Activated T-cell treated with anti-CD3 and anti-CD28 coated beads for 4 hours (primary cell): ENCODE measurements at regions not wholly inside any gene's neighbourhood (a gene's known extent, or its start where the extent isn't known, plus 50 kb on each side); places are given as distances from the start of the nearest gene placed in this dataset.
"Not testable (repeated sequence)": the region's sequence is repeated elsewhere in the genome, so short reads cannot be mapped to it uniquely, and the experiment has no call there.

Experiments used
- DNase-seq: peaks from one replicate; pipeline ENCODE4 v3.0.0-alpha.2; 2020

GRCh38 chr3:117809186-117810081 is 1099.9 kb downstream of the TUSC7 start:
- no peak for DNase-seq

GRCh38 chr3:117811786-117812185 is 1102.2 kb downstream of the TUSC7 start:
- DNase-seq = no peak

GRCh38 chr3:117814975-117815374 is 1105.4 kb downstream of the TUSC7 start:
- DNase-seq = no peak

GRCh38 chr3:117817103-117817502 is 1107.5 kb downstream of the TUSC7 start:
- no peak for DNase-seq

GRCh38 chr3:117818592-117818991 is 1109.0 kb downstream of the TUSC7 start:
- DNase-seq = no peak

GRCh38 chr3:117820658-117821299 is 1111.2 kb downstream of the TUSC7 start:
- no peak for DNase-seq

- DNase-seq = no peak
Measured at GRCh38 chr3:117822416-117822815, 1112.8 kb downstream of the TUSC7 start.

GRCh38 chr3:117836296-117836695 is 1126.7 kb downstream of the TUSC7 start:
- DNase-seq = no peak

- no peak for DNase-seq
Measured at GRCh38 chr3:117837391-117837790, 1127.8 kb downstream of the TUSC7 start.

- no peak for DNase-seq
Measured at GRCh38 chr3:117842086-117842485, 1132.5 kb downstream of the TUSC7 start.

- DNase-seq = no peak
Measured at GRCh38 chr3:117843356-117843755, 1133.8 kb downstream of the TUSC7 start.

- DNase-seq = no peak
Measured at GRCh38 chr3:117844676-117845075, 1135.1 kb downstream of the TUSC7 start.

GRCh38 chr3:117846238-117846637 is 1136.7 kb downstream of the TUSC7 start:
- DNase-seq = no peak

- DNase-seq = no peak
Measured at GRCh38 chr3:117848606-117849005, 1139.0 kb downstream of the TUSC7 start.

- no peak for DNase-seq
Measured at GRCh38 chr3:117853923-117854668, 1144.5 kb downstream of the TUSC7 start.

GRCh38 chr3:117856354-117856753 is 1146.8 kb downstream of the TUSC7 start:
- no peak for DNase-seq

GRCh38 chr3:117863146-117863545 is 1153.6 kb downstream of the TUSC7 start:
- DNase-seq = no peak

- no peak for DNase-seq
Measured at GRCh38 chr3:117865338-117865737, 1155.8 kb downstream of the TUSC7 start.

- DNase-seq = no peak
Measured at GRCh38 chr3:117868766-117869165, 1159.2 kb downstream of the TUSC7 start.

GRCh38 chr3:117871934-117872333 is 1162.4 kb downstream of the TUSC7 start:
- no peak for DNase-seq

GRCh38 chr3:117872594-117873248 is 1161.9 kb downstream of the IGSF11 start:
- DNase-seq = not testable (repeated sequence)

- no peak for DNase-seq
Measured at GRCh38 chr3:117873249-117873600, 1161.4 kb downstream of the IGSF11 start.

- DNase-seq = no peak
Measured at GRCh38 chr3:117874028-117874690, 1160.5 kb downstream of the IGSF11 start.
